HG02588 (cell line): ENCODE measurements at regions not wholly inside any gene's neighbourhood (a gene's known extent, or its start where the extent isn't known, plus 50 kb on each side); places are given as distances from the start of the nearest gene placed in this dataset.

Experiments
- ATAC-seq: cut with Tn5 transposase; IDR thresholded peaks from one replicate; pipeline ENCODE4 v1.9.1; 2021; ENCODE audit warnings: mild to moderate bottlenecking, moderate library complexity; ENCODE audit not compliant: unreplicated experiment

- no peak for ATAC-seq
Observed at GRCh38 chr3:76177610-76178009, 392.3 kb upstream of the ZNF717 start.

- ATAC-seq = no peak
Observed at GRCh38 chr3:76178412-76178811, 393.1 kb upstream of the ZNF717 start.

- ATAC-seq = no peak
Observed at GRCh38 chr3:76181213-76181612, 395.9 kb upstream of the ZNF717 start.

GRCh38 chr3:76198086-76198485, 412.7 kb upstream of the ZNF717 start:
- ATAC-seq = no peak

- ATAC-seq = no peak
Observed at GRCh38 chr3:76199382-76199781, 414.0 kb upstream of the ZNF717 start.

- no peak for ATAC-seq
Observed at GRCh38 chr3:76203578-76203977, 418.2 kb upstream of the ZNF717 start.

- no peak for ATAC-seq
Observed at GRCh38 chr3:76206346-76206745, 421.0 kb upstream of the ZNF717 start.

GRCh38 chr3:76212679-76213078, 427.3 kb upstream of the ZNF717 start:
- no peak for ATAC-seq

GRCh38 chr3:76222201-76222600, 436.9 kb upstream of the ZNF717 start:
- no peak for ATAC-seq

- no peak for ATAC-seq
Observed at GRCh38 chr3:76231258-76231657, 445.9 kb upstream of the ZNF717 start.

- no peak for ATAC-seq
Observed at GRCh38 chr3:76242886-76243753, 457.8 kb upstream of the ZNF717 start.

GRCh38 chr3:76245073-76245472, 459.7 kb upstream of the ZNF717 start:
- ATAC-seq = no peak

GRCh38 chr3:76245622-76246021, 460.3 kb upstream of the ZNF717 start:
- ATAC-seq = no peak

GRCh38 chr3:76264496-76264895, 479.1 kb upstream of the ZNF717 start:
- ATAC-seq = no peak

GRCh38 chr3:76264911-76265310, 479.6 kb upstream of the ZNF717 start:
- no peak for ATAC-seq

GRCh38 chr3:76266511-76266910, 481.2 kb upstream of the ZNF717 start:
- no peak for ATAC-seq

GRCh38 chr3:76267851-76268380, 482.6 kb upstream of the ZNF717 start:
- ATAC-seq = no peak

GRCh38 chr3:76293856-76294255, 508.5 kb upstream of the ZNF717 start:
- ATAC-seq = no peak

- no peak for ATAC-seq
Observed at GRCh38 chr3:76300746-76301145, 515.4 kb upstream of the ZNF717 start.

- ATAC-seq = no peak
Observed at GRCh38 chr3:76307556-76307955, 522.2 kb upstream of the ZNF717 start.

- ATAC-seq = no peak
Observed at GRCh38 chr3:76308541-76308940, 523.2 kb upstream of the ZNF717 start.

- ATAC-seq = no peak
Observed at GRCh38 chr3:76310089-76310488, 524.7 kb upstream of the ZNF717 start.

- ATAC-seq = no peak
Observed at GRCh38 chr3:76310667-76311066, 525.3 kb upstream of the ZNF717 start.
